COLO829 (cell line): ENCODE measurements at regions not wholly inside any gene's neighbourhood (a gene's known extent, or its start where the extent isn't known, plus 50 kb on each side); places are given as distances from the start of the nearest gene placed in this dataset.

ENCODE experiments used
- DNase-seq: peaks from one replicate; pipeline ENCODE4 v3.0.0; 2012; ENCODE audit warnings: low spot score

- DNase-seq, result no peak
These were observed 81.1 kb upstream of the RFX8 start for GRCh38 chr2:101556033-101556459.

DNA sequence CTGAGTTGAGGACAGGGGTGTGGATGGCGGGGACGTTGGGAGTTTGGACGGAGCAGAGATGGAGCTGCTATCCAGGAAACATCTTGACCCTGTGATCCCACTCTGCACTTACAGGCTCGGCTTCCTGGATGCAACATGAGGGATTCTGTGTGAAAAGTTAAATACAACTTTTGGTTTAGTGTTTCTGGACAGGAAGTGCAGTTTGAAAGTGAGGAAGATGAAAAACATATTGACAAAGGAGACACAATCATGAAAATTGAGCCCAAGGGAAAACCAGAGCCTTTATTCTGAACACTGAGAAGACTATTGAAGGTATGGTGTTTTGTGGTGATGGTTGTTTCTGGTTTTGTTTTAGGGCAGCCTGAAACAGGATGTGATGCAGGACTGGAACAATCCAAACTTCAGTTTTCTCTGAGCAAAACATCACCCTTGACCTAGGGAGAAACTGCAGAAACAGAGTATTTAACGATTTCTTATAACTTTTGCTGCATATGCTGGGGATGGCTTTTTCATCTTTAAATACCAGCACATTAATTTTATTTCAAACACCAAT lies 76.5 kb upstream of the RFX8 start:
- no peak for DNase-seq

DNA sequence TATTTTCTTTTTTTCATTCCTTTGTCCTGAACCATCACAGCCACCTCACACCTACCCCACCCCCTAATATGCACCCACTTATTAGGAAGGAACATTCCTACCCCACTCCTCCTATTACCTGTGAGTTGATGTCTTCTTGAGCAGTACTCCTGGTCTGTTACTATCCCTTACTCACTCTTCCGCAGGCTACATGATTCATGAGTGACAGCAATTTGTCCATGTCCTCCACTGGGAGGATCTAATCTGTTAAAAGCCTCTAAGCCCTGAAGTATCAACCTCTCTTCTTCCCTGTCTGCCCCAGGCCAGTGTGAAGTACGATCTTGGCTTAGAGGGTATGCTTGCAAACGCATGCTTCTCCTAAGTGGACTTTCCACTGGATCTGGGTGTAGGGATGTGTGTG lies 75.6 kb upstream of the RFX8 start:
- DNase-seq, result no peak

DNA sequence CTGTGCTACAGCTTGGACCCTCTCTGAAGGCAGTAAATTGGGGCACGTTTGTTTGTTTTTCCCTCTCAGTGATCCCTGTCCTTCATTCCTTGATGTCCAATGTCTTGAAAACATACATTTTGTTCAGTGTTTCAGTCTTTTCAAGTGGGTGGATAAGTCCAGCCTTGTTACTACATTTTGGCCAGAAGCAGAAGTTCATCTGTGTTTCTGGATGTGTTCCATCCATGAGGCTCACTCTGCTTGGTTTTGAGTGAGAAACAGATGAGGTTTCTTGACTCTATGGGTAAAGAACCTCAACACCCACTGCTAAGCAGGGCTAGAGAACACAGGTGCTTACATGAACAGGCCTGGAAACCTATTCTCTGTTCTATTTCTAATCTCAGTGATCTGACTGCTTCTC lies 74.5 kb upstream of the RFX8 start:
- no peak for DNase-seq

DNA sequence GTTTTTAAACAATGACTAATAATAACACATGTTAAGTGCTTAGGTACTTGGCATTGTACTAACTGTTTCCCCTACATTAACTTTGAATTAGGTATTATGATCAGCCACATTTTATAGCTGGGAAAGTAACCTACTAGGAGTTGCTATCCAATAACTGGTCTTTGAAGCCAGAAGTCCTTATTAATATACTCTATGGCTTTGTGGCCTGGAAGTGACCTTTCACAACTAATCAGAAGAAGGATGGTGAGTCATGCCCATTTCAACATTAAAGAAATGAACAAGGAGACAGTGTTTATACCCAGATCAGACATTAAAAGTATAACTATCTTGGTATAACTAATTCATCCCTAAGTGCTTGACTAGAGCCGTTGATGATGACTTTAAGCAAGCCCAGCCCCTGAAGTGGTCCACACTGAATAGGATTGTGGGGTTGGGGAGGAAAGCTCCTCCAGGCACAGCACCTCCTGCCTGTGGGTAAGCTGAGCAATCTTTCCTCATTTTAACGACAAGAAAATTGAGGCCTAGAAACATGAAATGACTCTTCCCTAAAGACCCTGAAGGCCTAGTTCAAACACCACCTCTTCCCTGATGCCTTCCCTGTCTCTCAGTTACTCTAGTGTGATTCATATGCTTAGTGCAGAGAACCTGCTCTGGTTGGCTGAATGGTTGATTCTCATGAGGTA lies 71.6 kb upstream of the RFX8 start:
- DNase-seq, result peak; percentile 90

DNA sequence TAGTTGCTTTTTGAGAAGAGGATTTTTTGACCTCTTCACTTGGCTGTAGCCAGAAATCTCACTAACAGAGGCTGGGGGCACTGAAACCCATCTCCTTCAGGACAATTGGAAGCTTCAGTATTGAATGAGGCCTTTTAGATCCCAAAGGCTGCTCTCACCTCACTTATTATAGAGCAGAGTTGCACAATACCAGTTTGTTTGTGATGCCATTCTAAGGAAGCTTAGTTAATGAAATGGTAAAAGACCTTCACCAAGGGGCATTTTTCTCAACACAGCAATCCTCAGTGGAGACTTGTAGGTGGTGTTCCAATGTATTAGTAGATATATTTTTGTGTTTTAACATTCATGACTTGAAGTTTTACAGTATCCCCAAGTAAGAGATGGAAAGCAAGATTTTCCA lies 71.0 kb upstream of the RFX8 start:
- peak; percentile 12 for DNase-seq

GRCh38 chr2:101540518-101540917 lies 65.6 kb upstream of the RFX8 start:
- no peak for DNase-seq

- no peak for DNase-seq
These were observed 63.2 kb upstream of the RFX8 start for GRCh38 chr2:101538076-101538475.

- no peak for DNase-seq
These were observed 59.3 kb upstream of the RFX8 start for GRCh38 chr2:101534149-101534611.

- DNase-seq, result no peak
These were observed 58.7 kb upstream of the RFX8 start for GRCh38 chr2:101533561-101534148.

DNA sequence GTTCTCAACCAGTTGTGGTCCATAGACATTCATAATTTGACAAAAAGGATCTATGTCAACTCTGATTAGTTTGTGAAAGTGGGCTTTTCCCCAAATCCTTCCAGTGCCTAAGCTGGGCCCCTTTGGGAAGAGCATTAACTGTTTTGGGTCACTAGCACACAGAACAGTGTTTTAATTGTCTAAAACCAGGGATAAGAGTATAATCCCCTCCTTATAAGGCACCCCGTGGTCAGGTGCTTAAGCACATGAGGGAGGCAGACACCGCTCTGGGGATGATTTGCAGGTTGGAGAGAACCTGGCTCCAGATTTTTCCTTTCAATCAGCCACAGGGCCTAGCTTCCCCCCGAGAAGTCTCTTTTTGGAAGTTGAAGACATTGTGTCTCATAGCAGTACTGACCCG lies 53.6 kb upstream of the RFX8 start:
- no peak for DNase-seq

- DNase-seq, result no peak
These were observed 50.0 kb upstream of the RFX8 start for GRCh38 chr2:101524806-101525430.
